ENCODE measurements at regions not wholly inside any gene's neighbourhood (a gene's known extent, or its start where the extent isn't known, plus 50 kb on each side); places are given as distances from the start of the nearest gene placed in this dataset.
"Not testable (repeated sequence)": the region's sequence is repeated elsewhere in the genome, so short reads cannot be mapped to it uniquely, and the experiment has no call there.

GRCh38 chr3:150124142-150124541 lies 153.4 kb upstream of the PFN2 start:
- Histone ChIP-seq H2AFZ (ENCODE audit: low read depth) (no peak overlapping the region), H3K27me3 (ENCODE audit: insufficient read depth, low read depth) (no peaks in the 10 kb centered on the region), H3K4me2 (no peak overlapping the region), H4K20me1 (ENCODE audit: insufficient read depth) (no peaks in the 10 kb centered on the region), H3K79me2 (ENCODE audit: insufficient read depth, low read depth) (no peaks in the 10 kb centered on the region), H3K4me3 (IDR thresholded peaks at IDR 0.05; ENCODE audit: insufficient read depth, low read depth, low read length) (no peak overlapping the region), H3K27ac (no peak overlapping the region), H3K36me3 (ENCODE audit: insufficient read depth) (no peaks in the 10 kb centered on the region), H3K9ac (no peak overlapping the region), H3K4me1 (ENCODE audit: low read depth, poor library complexity, severe bottlenecking) (peaks cover 11% of the 10 kb centered on the region)
- TF ChIP-seq CTCF (conservative IDR thresholded peaks at IDR 0.05; ENCODE audit: low read depth, low read length): no peak

- H3K4me3 ChIP-seq (IDR thresholded peaks at IDR 0.05; ENCODE audit: insufficient read depth, low read depth, low read length); H3K79me2 ChIP-seq (ENCODE audit: insufficient read depth, low read depth); H3K36me3 ChIP-seq (ENCODE audit: insufficient read depth); H4K20me1 ChIP-seq (ENCODE audit: insufficient read depth); H3K27me3 ChIP-seq (ENCODE audit: insufficient read depth, low read depth); H3K4me2 ChIP-seq; H3K9ac ChIP-seq; H3K27ac ChIP-seq; H2AFZ ChIP-seq (ENCODE audit: low read depth): not testable (repeated sequence)
- peaks cover 11% of the 10 kb centered on the region for H3K4me1 ChIP-seq (ENCODE audit: low read depth, poor library complexity, severe bottlenecking)
Measured at GRCh38 chr3:150123249-150123648, 152.6 kb upstream of the PFN2 start.

GRCh38 chr3:150118219-150118618 lies 147.5 kb upstream of the PFN2 start:
- Histone ChIP-seq H3K27ac (no peak overlapping the region), H3K36me3 (ENCODE audit: insufficient read depth) (no peaks in the 10 kb centered on the region), H3K4me1 (ENCODE audit: low read depth, poor library complexity, severe bottlenecking) (peaks cover under 1% of the 10 kb centered on the region), H3K4me2 (no peak overlapping the region), H3K9ac (no peak overlapping the region), H3K27me3 (ENCODE audit: insufficient read depth, low read depth) (no peaks in the 10 kb centered on the region), H3K79me2 (ENCODE audit: insufficient read depth, low read depth) (no peaks in the 10 kb centered on the region), H4K20me1 (ENCODE audit: insufficient read depth) (no peaks in the 10 kb centered on the region), H3K4me3 (IDR thresholded peaks at IDR 0.05; ENCODE audit: insufficient read depth, low read depth, low read length) (no peak overlapping the region), H2AFZ (ENCODE audit: low read depth) (no peak overlapping the region)
- no peak for TF ChIP-seq CTCF (conservative IDR thresholded peaks at IDR 0.05; ENCODE audit: low read depth, low read length)

- Histone ChIP-seq H3K4me1 (ENCODE audit: low read depth, poor library complexity, severe bottlenecking) (no peaks in the 10 kb centered on the region), H3K9ac (no peak overlapping the region), H3K27me3 (ENCODE audit: insufficient read depth, low read depth) (no peaks in the 10 kb centered on the region), H3K4me2 (no peak overlapping the region), H3K79me2 (ENCODE audit: insufficient read depth, low read depth) (no peaks in the 10 kb centered on the region), H3K36me3 (ENCODE audit: insufficient read depth) (no peaks in the 10 kb centered on the region), H3K4me3 (IDR thresholded peaks at IDR 0.05; ENCODE audit: insufficient read depth, low read depth, low read length) (no peak overlapping the region), H4K20me1 (ENCODE audit: insufficient read depth) (no peaks in the 10 kb centered on the region), H3K27ac (no peak overlapping the region), H2AFZ (ENCODE audit: low read depth) (no peak overlapping the region)
- no peak for TF ChIP-seq CTCF (conservative IDR thresholded peaks at IDR 0.05; ENCODE audit: low read depth, low read length)
Measured at GRCh38 chr3:150117076-150117475, 146.4 kb upstream of the PFN2 start.

- Histone ChIP-seq H3K9ac (no peak overlapping the region), H2AFZ (ENCODE audit: low read depth) (no peak overlapping the region), H3K27ac (no peak overlapping the region), H3K79me2 (ENCODE audit: insufficient read depth, low read depth) (no peaks in the 10 kb centered on the region), H4K20me1 (ENCODE audit: insufficient read depth) (no peaks in the 10 kb centered on the region), H3K36me3 (ENCODE audit: insufficient read depth) (no peaks in the 10 kb centered on the region), H3K4me1 (ENCODE audit: low read depth, poor library complexity, severe bottlenecking) (no peaks in the 10 kb centered on the region), H3K4me2 (no peak overlapping the region), H3K4me3 (IDR thresholded peaks at IDR 0.05; ENCODE audit: insufficient read depth, low read depth, low read length) (no peak overlapping the region), H3K27me3 (ENCODE audit: insufficient read depth, low read depth) (no peaks in the 10 kb centered on the region)
- no peak for TF ChIP-seq CTCF (conservative IDR thresholded peaks at IDR 0.05; ENCODE audit: low read depth, low read length)
Measured at GRCh38 chr3:150116196-150116595, 145.5 kb upstream of the PFN2 start.

Measured in KMS-11 (cell line).